Heart left ventricle (tissue), 16 donors: ENCODE measurements at regions not wholly inside any gene's neighbourhood (a gene's known extent, or its start where the extent isn't known, plus 50 kb on each side); places are given as distances from the start of the nearest gene placed in this dataset.

Source experiments
- ATAC-seq, 4 donors: fragments of 200-7000 bp; cut with Tn5 transposase; one replicate each; pipeline ENCODE4 v1.9.1; 2020 to 2022; ENCODE audit warnings: moderate library complexity in 4 of 4, mild to moderate bottlenecking in 3 of 4, moderate number of reproducible peaks in 1 of 4
- DNase-seq, 5 donors: peaks; one replicate each; pipeline ENCODE4 v3.0.0-alpha.2; 2020
- H3K27ac ChIP-seq, 12 donors: fragments of 200-600 bp; sonication (generic) in 4 of 12; one replicate each; pipeline versions ENCODE4 v1.5.0 to v1.8.0; 2016 to 2022; ENCODE audit warnings: mild to moderate bottlenecking in 2 of 12
- H3K27me3 ChIP-seq, 9 donors: fragments of 200-600 bp; sonication (generic) in 2 of 9; one replicate each; pipeline versions ENCODE4 v1.5.1 to v1.8.0; 2016 to 2022; ENCODE audit warnings: mild to moderate bottlenecking in 3 of 9
- H3K36me3 ChIP-seq, 9 donors: fragments of 200-600 bp; sonication (generic) in 2 of 9; one replicate each; pipeline versions ENCODE4 v1.5.0 to v1.8.0; 2018 to 2022; ENCODE audit warnings: mild to moderate bottlenecking in 2 of 9
- H3K4me1 ChIP-seq, 12 donors: fragments of 200-600 bp; sonication (generic) in 4 of 12; one replicate each; pipeline versions ENCODE4 v1.5.0 to v1.8.0; 2016 to 2022; ENCODE audit warnings: mild to moderate bottlenecking in 3 of 12
- H3K4me3 ChIP-seq, 12 donors: fragments of 200-600 bp; sonication (generic) in 4 of 12; one replicate each; pipeline versions ENCODE4 v1.5.0 to v1.8.0; 2017 to 2022; ENCODE audit warnings: mild to moderate bottlenecking in 9 of 12, moderate library complexity in 4 of 12
- H3K9me3 ChIP-seq, 12 donors: fragments of 200-600 bp; sonication (generic) in 4 of 12; one replicate each; pipeline versions ENCODE4 v1.5.0 to v1.8.0; 2016 to 2022; ENCODE audit warnings: mild to moderate bottlenecking in 1 of 12
- CTCF ChIP-seq, 12 donors: fragments of 200-600 bp; sonication (generic) in 4 of 12; IDR thresholded peaks; one replicate each; pipeline versions ENCODE4 v1.5.0 to v1.8.0; 2018 to 2022; ENCODE audit warnings: antibody characterized with exemption in 12 of 12, mild to moderate bottlenecking in 5 of 12
- POLR2A ChIP-seq, 2 donors: fragments of 450-650 bp; IDR thresholded peaks; one replicate each; pipeline ENCODE4 v1.6.1; 2017; ENCODE audit warnings: antibody characterized with exemption in 2 of 2, mild to moderate bottlenecking in 2 of 2, moderate library complexity in 2 of 2
- WGBS, 4 donors: extraction: QIAGEN DNeasy Blood & Tissue Kit in 2 of 4; methylation state at CpG; one replicate each; pipeline versions ENCODE4 v1.1.5 to v1.1.7; 2013 to 2018; 5-methylcytosine and 5-hydroxymethylcytosine counted together
- intact Hi-C, 10 donors: fragments of 100-400 bp; cut with DNase I; formaldehyde crosslinking; loops; one replicate each; pipeline versions ENCODE4 v1.11.1 to v1.14.2; 2022
- donor health status: ischemic (EF 13 %, LVEDD 7.1; RV severe dilation, severe dysfunction).
- donor health status: healthy with polysubstance abuse.
- donor health status: DM: no; HTN: yes; CAD: no.
- donor health status: DM: no; HTN: no; CAD: no.
- donor health status: ischemic (EF 25% LVEDD 6.9; RV normal size, moderate dysfunction).
- donor health status: ischemic (EF 25% LVEDD 5.7; RV mildly dilated, moderate dysfunction).
- donor health status: healthy.
- donor health status: DM: yes; HTN: yes; CAD: no.
- donor health status: ischemic (EF 35%, LVEDD 5.7; RV mildly dilated, moderate dysfunction).
- donor health status: nonischemic (EF 11% LVEDD 7.7; RV severe dilation, severe dysfunction).
- donor health status: DM: yes; HTN: yes; CAD: no.
- donor health status: PGD.
- donor health status: ischemic (EF 29% LVEDD 5.4; RV normal size, mild dysfunction).
- donor health status: nonischemic (EF 23%, LVEDD 6.1; RV moderate dilation, normal function).

- H3K27me3 ChIP-seq, result no peaks in the 10 kb centered on the region
- DNase-seq (no peak), ATAC-seq (no peak)
- no peak overlapping the region for H3K27ac ChIP-seq
- H3K36me3 ChIP-seq, result no peaks in the 10 kb centered on the region
- H3K4me3 ChIP-seq, result no peak overlapping the region
- no peaks in the 10 kb centered on the region for H3K9me3 ChIP-seq
- 78 to 86% (median 84%) methylated on average over 2 of the region's 2 CpGs for WGBS, 4 donors
- intact Hi-C loops, result loop anchor here in 3 of 10 donors (10.0 kb wide), 3 partner anchors 101 to 281 kb away; partner anchors contain the start of gene IL12B (in 2 of the 3)
- H3K4me1 ChIP-seq, result peaks cover 0 to 7% (median 0%) of the 10 kb centered on the region in 12 donors
- no peak for TF ChIP-seq CTCF (IDR thresholded peaks at IDR 0.05)
- TF ChIP-seq POLR2A (IDR thresholded peaks at IDR 0.05), result no peak
These were observed 105.6 kb upstream of the IL12B start for GRCh38 chr5:159435855-159436254.

GRCh38 chr5:159438092-159438491 is 107.8 kb upstream of the IL12B start:
- DNase-seq (no peak), ATAC-seq (no peak)
- 77 to 91% (median 85%) methylated on average over 4 of the region's 4 CpGs for WGBS, 4 donors
- no peaks in the 10 kb centered on the region for H3K36me3 ChIP-seq
- TF ChIP-seq POLR2A (IDR thresholded peaks at IDR 0.05) (no peak), CTCF (IDR thresholded peaks at IDR 0.05) (no peak)
- H3K4me1 ChIP-seq, result peaks cover 0 to 26% (median 7%) of the 10 kb centered on the region in 12 donors
- no peak overlapping the region for H3K4me3 ChIP-seq
- intact Hi-C loops, result loop anchor here in 3 of 10 donors (10.0 kb wide), 3 partner anchors 103 to 283 kb away; partner anchors contain the start of gene IL12B (in 2 of the 3)
- H3K9me3 ChIP-seq, result no peaks in the 10 kb centered on the region
- H3K27me3 ChIP-seq, result no peaks in the 10 kb centered on the region
- H3K27ac ChIP-seq, result no peak overlapping the region

GRCh38 chr5:159439002-159439401 is 108.7 kb upstream of the IL12B start:
- no peaks in the 10 kb centered on the region for H3K36me3 ChIP-seq
- TF ChIP-seq CTCF (IDR thresholded peaks at IDR 0.05) (no peak), POLR2A (IDR thresholded peaks at IDR 0.05) (no peak)
- no peaks in the 10 kb centered on the region for H3K27me3 ChIP-seq
- H3K9me3 ChIP-seq, result no peaks in the 10 kb centered on the region
- no peak overlapping the region for H3K27ac ChIP-seq
- intact Hi-C loops, result loop anchor here in 3 of 10 donors (10.0 kb wide), 3 partner anchors 104 to 284 kb away; partner anchors contain the start of gene IL12B (in 2 of the 3)
- H3K4me1 ChIP-seq, result peaks cover 0 to 28% (median 7%) of the 10 kb centered on the region in 12 donors
- no peak overlapping the region for H3K4me3 ChIP-seq
- DNase-seq (no peak), ATAC-seq (no peak)
- 91 to 98% (median 96%) methylated on average over 2 of the region's 2 CpGs for WGBS, 4 donors

- Histone ChIP-seq H3K4me1 (peaks cover 0 to 28% (median 7%) of the 10 kb centered on the region in 12 donors), H3K36me3 (no peaks in the 10 kb centered on the region), H3K27ac (peak overlapping the region in 1 of 12 donors; percentile 78), H3K4me3 (no peak overlapping the region), H3K9me3 (no peaks in the 10 kb centered on the region), H3K27me3 (no peaks in the 10 kb centered on the region)
- TF ChIP-seq POLR2A (IDR thresholded peaks at IDR 0.05), result no peak
- TF ChIP-seq CTCF (IDR thresholded peaks at IDR 0.05), result no peak
- WGBS, 4 donors, result 63 to 69% (median 63%) methylated on average over 7 of the region's 7 CpGs
- DNase-seq, result no peak
- intact Hi-C loops, result loop anchor here (5.0 to 10.0 kb wide), 9 partner anchors 72 to 547 kb away; partner anchors contain the start of gene ADRA1B (in 2 of the 10)
- no peak for ATAC-seq
These were observed 109.9 kb upstream of the IL12B start for GRCh38 chr5:159440235-159440634.
